Keratinocyte (primary cell): ENCODE measurements at regions not wholly inside any gene's neighbourhood (a gene's known extent, or its start where the extent isn't known, plus 50 kb on each side); places are given as distances from the start of the nearest gene placed in this dataset.

Experiments used
- DNase-seq: peaks from one replicate; pipeline ENCODE4 v3.0.0-alpha.2; 2011; ENCODE audit warnings: low read depth, missing footprints, low spot score
- FAIRE-seq: peaks from 2 replicates; lab custom pipeline; 2011; peaks lifted over from hg19 to GRCh38; lab: Jason Lieb, UNC
- H2AFZ ChIP-seq: 2 replicates; pipeline ENCODE4 v1.6.0; 2012; ENCODE audit warnings: low read length, control low read depth, inconsistent platforms; ENCODE audit not compliant: control insufficient read depth
- H3K27ac ChIP-seq: 2 replicates; pipeline ENCODE4 v1.5.1; 2011; ENCODE audit warnings: low read length; ENCODE audit not compliant: control insufficient read depth, insufficient read depth
- H3K27me3 ChIP-seq: 3 replicates; pipeline ENCODE4 v1.6.0; 2011; ENCODE audit warnings: low read length; ENCODE audit not compliant: control insufficient read depth, insufficient read depth; ENCODE audit errors: extremely low read depth
- H3K36me3 ChIP-seq, 2 experiments: 2 replicates in 1 of 2; 3 replicates in 1 of 2; pipeline ENCODE4 v1.5.1; 2011; ENCODE audit warnings: low read length in 2 of 2, mild to moderate bottlenecking in 1 of 2; ENCODE audit not compliant: control insufficient read depth in 2 of 2, insufficient read depth in 2 of 2; ENCODE audit errors: extremely low read depth in 1 of 2
- H3K4me1 ChIP-seq: 3 replicates; pipeline ENCODE4 v1.5.1; 2011; ENCODE audit warnings: low read length; ENCODE audit not compliant: control insufficient read depth, insufficient read depth; ENCODE audit errors: extremely low read depth
- H3K4me2 ChIP-seq: 3 replicates; pipeline ENCODE4 v1.6.0; 2011; ENCODE audit warnings: low read depth, low read length; ENCODE audit not compliant: control insufficient read depth, insufficient read depth; ENCODE audit errors: extremely low read depth
- H3K4me3 ChIP-seq, 3 experiments: fragments of 200-600 bp in 1 of 3; sonication (generic) in 1 of 3; 2 replicates in 2 of 3; 3 replicates in 1 of 3; pipeline ENCODE4 v1.5.1; 2011 to 2016; ENCODE audit warnings: low read length in 3 of 3, mild to moderate bottlenecking in 3 of 3, control low read depth in 2 of 3, inconsistent platforms in 1 of 3, low read depth in 1 of 3, mixed read lengths in 1 of 3, mixed run types in 1 of 3, moderate library complexity in 1 of 3; ENCODE audit not compliant: control insufficient read depth in 2 of 3, insufficient read depth in 2 of 3; ENCODE audit errors: extremely low read depth in 1 of 3
- H3K79me2 ChIP-seq: 2 replicates; pipeline ENCODE4 v1.6.0; 2012; ENCODE audit warnings: low read length; ENCODE audit not compliant: control insufficient read depth, insufficient read depth
- H3K9ac ChIP-seq: 3 replicates; pipeline ENCODE4 v1.6.0; 2011; ENCODE audit warnings: low read length; ENCODE audit not compliant: control insufficient read depth, insufficient read depth; ENCODE audit errors: extremely low read depth
- H3K9me1 ChIP-seq: 3 replicates; pipeline ENCODE4 v1.6.0; 2011; ENCODE audit warnings: low read length; ENCODE audit not compliant: control insufficient read depth, insufficient read depth; ENCODE audit errors: extremely low read depth
- H3K9me3 ChIP-seq: 2 replicates; pipeline ENCODE4 v1.5.1; 2012; ENCODE audit warnings: low read depth, low read length; ENCODE audit not compliant: control insufficient read depth
- H4K20me1 ChIP-seq: 3 replicates; pipeline ENCODE4 v1.6.0; 2011; ENCODE audit warnings: low read length; ENCODE audit not compliant: control insufficient read depth, insufficient read depth; ENCODE audit errors: extremely low read depth
- EZH2 ChIP-seq: IDR thresholded peaks from one replicate; pipeline ENCODE4 v1.6.1; 2012; ENCODE audit warnings: inconsistent platforms, mild to moderate bottlenecking, low read length, moderate library complexity
- dilution Hi-C: fragments of 300-500 bp; cut with MboI; formaldehyde crosslinking; loops from one replicate; pipeline ENCODE4 v1.7.0; 2020; ENCODE audit warnings: low sequenced_read_pairs; ENCODE audit not compliant: extremely low pct_ligation_motif_present
- TF ChIP-seq, protein P1 (sequence below), 3 experiments: IDR thresholded peaks in 1 of 3; conservative IDR thresholded peaks in 1 of 3; optimal IDR thresholded peaks in 1 of 3; 2 replicates in 2 of 3; 3 replicates in 1 of 3; pipeline versions ENCODE3 to v1.5.1; 2011; ENCODE audit warnings: low read length in 3 of 3, mild to moderate bottlenecking in 3 of 3, moderate library complexity in 2 of 3, control low read depth in 1 of 3, inconsistent platforms in 1 of 3; ENCODE audit not compliant: insufficient read depth in 2 of 3; ENCODE audit errors: extremely low read depth in 1 of 3

DNA sequence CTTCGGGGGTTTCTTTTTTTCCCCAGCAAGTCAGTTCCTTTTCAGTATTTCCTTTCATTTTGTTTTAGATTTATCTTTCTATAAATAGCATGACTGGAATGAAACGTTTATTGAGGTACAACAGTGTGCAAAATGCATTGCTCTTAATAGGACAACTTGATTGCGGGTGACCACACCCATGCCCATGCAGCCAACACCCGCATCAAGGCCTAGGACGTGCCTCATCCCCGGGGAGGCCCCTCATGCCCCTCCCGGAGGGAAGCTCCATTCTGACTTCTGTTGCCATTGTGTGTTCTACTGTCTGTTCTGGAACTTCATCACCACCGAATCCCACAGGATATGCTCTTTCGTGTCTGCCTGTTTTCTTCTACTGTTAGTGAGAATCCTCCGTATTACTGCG, 82.2 kb downstream of the RPS6KA4 start:
- H3K4me2 ChIP-seq = no peak overlapping the region
- no peak for FAIRE-seq

DNA sequence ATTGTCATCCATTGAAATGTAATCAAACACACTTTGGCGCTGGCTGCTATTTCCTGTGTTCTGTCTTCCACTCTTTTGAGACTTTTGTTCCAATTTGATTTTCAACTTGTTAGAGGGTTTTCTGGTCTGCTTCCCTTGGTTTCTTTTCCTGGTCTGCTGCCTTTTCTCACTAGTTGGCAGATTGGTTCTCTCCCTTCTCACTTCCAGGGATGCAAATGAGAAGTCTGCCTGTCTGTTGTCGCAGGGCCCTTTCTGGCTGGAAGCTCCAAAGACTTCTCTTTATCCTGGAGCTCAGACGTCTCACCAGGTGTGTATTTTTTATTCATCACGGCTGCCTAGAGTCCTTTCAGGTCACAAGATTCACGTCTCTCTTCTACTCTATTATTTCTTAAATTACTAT, 84.0 kb downstream of the RPS6KA4 start:
- no peaks in the 10 kb centered on the region for H3K9me1 ChIP-seq
- H4K20me1 ChIP-seq = no peaks in the 10 kb centered on the region
- FAIRE-seq (no peak), DNase-seq (no peak)
- dilution Hi-C loops = no loop called here
- no peaks in the 10 kb centered on the region for H3K79me2 ChIP-seq
- no peak overlapping the region for H2AFZ ChIP-seq
- no peak overlapping the region for H3K4me3 ChIP-seq
- TF ChIP-seq, protein P1, sequence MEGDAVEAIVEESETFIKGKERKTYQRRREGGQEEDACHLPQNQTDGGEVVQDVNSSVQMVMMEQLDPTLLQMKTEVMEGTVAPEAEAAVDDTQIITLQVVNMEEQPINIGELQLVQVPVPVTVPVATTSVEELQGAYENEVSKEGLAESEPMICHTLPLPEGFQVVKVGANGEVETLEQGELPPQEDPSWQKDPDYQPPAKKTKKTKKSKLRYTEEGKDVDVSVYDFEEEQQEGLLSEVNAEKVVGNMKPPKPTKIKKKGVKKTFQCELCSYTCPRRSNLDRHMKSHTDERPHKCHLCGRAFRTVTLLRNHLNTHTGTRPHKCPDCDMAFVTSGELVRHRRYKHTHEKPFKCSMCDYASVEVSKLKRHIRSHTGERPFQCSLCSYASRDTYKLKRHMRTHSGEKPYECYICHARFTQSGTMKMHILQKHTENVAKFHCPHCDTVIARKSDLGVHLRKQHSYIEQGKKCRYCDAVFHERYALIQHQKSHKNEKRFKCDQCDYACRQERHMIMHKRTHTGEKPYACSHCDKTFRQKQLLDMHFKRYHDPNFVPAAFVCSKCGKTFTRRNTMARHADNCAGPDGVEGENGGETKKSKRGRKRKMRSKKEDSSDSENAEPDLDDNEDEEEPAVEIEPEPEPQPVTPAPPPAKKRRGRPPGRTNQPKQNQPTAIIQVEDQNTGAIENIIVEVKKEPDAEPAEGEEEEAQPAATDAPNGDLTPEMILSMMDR (optimal IDR thresholded peaks at IDR 0.05 in 1 of 3, IDR thresholded peaks at IDR 0.05 in 1 of 3, conservative IDR thresholded peaks at IDR 0.05 in 1 of 3; ENCODE audit: extremely low read depth in 1 of 3, insufficient read depth in 2 of 3, low read length in 3 of 3) = no peak
- TF ChIP-seq EZH2 = no peak
- peaks cover 4% of the 10 kb centered on the region for H3K4me1 ChIP-seq
- peaks cover 3% of the 10 kb centered on the region for H3K27me3 ChIP-seq
- no peaks in the 10 kb centered on the region for H3K36me3 ChIP-seq
- H3K9ac ChIP-seq = no peak overlapping the region
- peaks cover 2% of the 10 kb centered on the region for H3K9me3 ChIP-seq
- H3K4me2 ChIP-seq = no peak overlapping the region
- no peak overlapping the region for H3K27ac ChIP-seq

More for the DNA sequence above, 82.2 kb downstream of the RPS6KA4 start:
- Histone ChIP-seq H3K27me3 (peaks cover 3% of the 10 kb centered on the region), H3K9me1 (no peaks in the 10 kb centered on the region), H4K20me1 (no peaks in the 10 kb centered on the region), H3K79me2 (no peaks in the 10 kb centered on the region), H3K36me3 (no peaks in the 10 kb centered on the region), H3K4me1 (peaks cover 11% of the 10 kb centered on the region), H3K9ac (no peak overlapping the region), H3K9me3 (peaks cover 2% of the 10 kb centered on the region), H2AFZ (no peak overlapping the region), H3K4me3 (no peak overlapping the region), H3K27ac (no peak overlapping the region)
- TF ChIP-seq, protein P1 (optimal IDR thresholded peaks at IDR 0.05 in 1 of 3, IDR thresholded peaks at IDR 0.05 in 1 of 3, conservative IDR thresholded peaks at IDR 0.05 in 1 of 3; ENCODE audit: extremely low read depth in 1 of 3, insufficient read depth in 2 of 3, low read length in 3 of 3) = no peak
- no peak for TF ChIP-seq EZH2
- DNase-seq = no peak
- dilution Hi-C loops = no loop called here
